Dedifferentiated amniotic fluid mesenchymal stem cell (primary cell): ENCODE measurements at regions not wholly inside any gene's neighbourhood (a gene's known extent, or its start where the extent isn't known, plus 50 kb on each side); places are given as distances from the start of the nearest gene placed in this dataset.
"Not testable (repeated sequence)": the region's sequence is repeated elsewhere in the genome, so short reads cannot be mapped to it uniquely, and the experiment has no call there.

Source experiments
- DNase-seq: peaks from one replicate; pipeline ENCODE4 v3.0.0-alpha.2; 2016; ENCODE audit errors: extremely low spot score

- DNase-seq, result no peak
Observed at GRCh38 chr1:234866007-234866866, 256.3 kb upstream of the IRF2BP2 start.

GRCh38 chr1:234865171-234866006 lies 255.4 kb upstream of the IRF2BP2 start:
- DNase-seq, result no peak

- DNase-seq, result no peak
Observed at GRCh38 chr1:234864116-234864515, 254.1 kb upstream of the IRF2BP2 start.

GRCh38 chr1:234863551-234863971 lies 253.6 kb upstream of the IRF2BP2 start:
- no peak for DNase-seq

GRCh38 chr1:234862944-234863515 lies 253.1 kb upstream of the IRF2BP2 start:
- DNase-seq, result peak; percentile 36

GRCh38 chr1:234862360-234862943 lies 252.5 kb upstream of the IRF2BP2 start:
- no peak for DNase-seq

- no peak for DNase-seq
Observed at GRCh38 chr1:234861761-234862160, 251.8 kb upstream of the IRF2BP2 start.

GRCh38 chr1:234861024-234861620 lies 251.1 kb upstream of the IRF2BP2 start:
- DNase-seq, result no peak

- DNase-seq, result no peak
Observed at GRCh38 chr1:234858722-234859121, 248.7 kb upstream of the IRF2BP2 start.

GRCh38 chr1:234856845-234857245 lies 246.9 kb upstream of the IRF2BP2 start:
- no peak for DNase-seq

- no peak for DNase-seq
Observed at GRCh38 chr1:234855851-234856250, 245.9 kb upstream of the IRF2BP2 start.

- DNase-seq, result no peak
Observed at GRCh38 chr1:234854645-234855039, 244.7 kb upstream of the IRF2BP2 start.

- DNase-seq, result no peak
Observed at GRCh38 chr1:234853906-234854644, 244.1 kb upstream of the IRF2BP2 start.

- DNase-seq, result no peak
Observed at GRCh38 chr1:234852659-234853058, 242.7 kb upstream of the IRF2BP2 start.

GRCh38 chr1:234851450-234852438 lies 241.8 kb upstream of the IRF2BP2 start:
- DNase-seq, result no peak

- no peak for DNase-seq
Observed at GRCh38 chr1:234849832-234850231, 239.9 kb upstream of the IRF2BP2 start.

- DNase-seq, result no peak
Observed at GRCh38 chr1:234848972-234849649, 239.1 kb upstream of the IRF2BP2 start.

- not testable (repeated sequence) for DNase-seq
Observed at GRCh38 chr1:234846813-234847212, 236.8 kb upstream of the IRF2BP2 start.

GRCh38 chr1:234845836-234846235 lies 235.9 kb upstream of the IRF2BP2 start:
- DNase-seq, result no peak
